ENCODE measurements at regions not wholly inside any gene's neighbourhood (a gene's known extent, or its start where the extent isn't known, plus 50 kb on each side); places are given as distances from the start of the nearest gene placed in this dataset.

GRCh38 chr20:53739799-53740785, 146.5 kb upstream of the ZNF217 start:
- peak; percentile 95 for TF ChIP-seq SPI1 (IDR thresholded peaks at IDR 0.05; ENCODE audit: low read depth, low read length)
- TF ChIP-seq POLR2AphosphoS5 (IDR thresholded peaks at IDR 0.05; ENCODE audit: low read depth, low read length) = peak; percentile 42; the same call in 1 of the 2 replicates
- TF ChIP-seq PAX5 (IDR thresholded peaks at IDR 0.05; ENCODE audit: insufficient read depth, low read length, severe bottlenecking) = no peak
- no peak for TF ChIP-seq POU2F2 (IDR thresholded peaks at IDR 0.05; ENCODE audit: low read depth, low read length)
- no peak for TF ChIP-seq POLR2A (IDR thresholded peaks at IDR 0.05; ENCODE audit: low read depth, low read length)
- TF ChIP-seq TAF1 (IDR thresholded peaks at IDR 0.05; ENCODE audit: low read depth, low read length) = no peak
- DNase-seq (ENCODE audit: insufficient read length, low spot score) (no peak), FAIRE-seq (peak; percentile 67)

GRCh38 chr20:53738945-53739798, 145.5 kb upstream of the ZNF217 start:
- TF ChIP-seq POU2F2 (IDR thresholded peaks at IDR 0.05; ENCODE audit: low read depth, low read length) (peak; percentile 98), PAX5 (IDR thresholded peaks at IDR 0.05; ENCODE audit: insufficient read depth, low read length, severe bottlenecking) (no peak)
- FAIRE-seq = peak; percentile 73
- no peak for DNase-seq (ENCODE audit: insufficient read length, low spot score)

- DNase-seq (ENCODE audit: insufficient read length, low spot score) (no peak), FAIRE-seq (no peak)
Measured at GRCh38 chr20:53738039-53738944, 144.7 kb upstream of the ZNF217 start.

GRCh38 chr20:53737396-53738038, 143.9 kb upstream of the ZNF217 start:
- peak; percentile 73 for FAIRE-seq
- TF ChIP-seq SPI1 (IDR thresholded peaks at IDR 0.05; ENCODE audit: low read depth, low read length) (no peak), POLR2AphosphoS5 (IDR thresholded peaks at IDR 0.05; ENCODE audit: low read depth, low read length) (no peak), POU2F2 (IDR thresholded peaks at IDR 0.05; ENCODE audit: low read depth, low read length) (no peak), POLR2A (IDR thresholded peaks at IDR 0.05; ENCODE audit: low read depth, low read length) (no peak), PAX5 (IDR thresholded peaks at IDR 0.05; ENCODE audit: insufficient read depth, low read length, severe bottlenecking) (no peak), TAF1 (IDR thresholded peaks at IDR 0.05; ENCODE audit: low read depth, low read length) (no peak)
- DNase-seq (ENCODE audit: insufficient read length, low spot score) = no peak

More at GRCh38 chr20:53738039-53738944, 144.7 kb upstream of the ZNF217 start:
- no peak for TF ChIP-seq TAF1 (IDR thresholded peaks at IDR 0.05; ENCODE audit: low read depth, low read length)
- TF ChIP-seq POLR2AphosphoS5 (IDR thresholded peaks at IDR 0.05; ENCODE audit: low read depth, low read length) = no peak
- TF ChIP-seq POLR2A (IDR thresholded peaks at IDR 0.05; ENCODE audit: low read depth, low read length) = no peak
- TF ChIP-seq PAX5 (IDR thresholded peaks at IDR 0.05; ENCODE audit: insufficient read depth, low read length, severe bottlenecking) = no peak
- TF ChIP-seq SPI1 (IDR thresholded peaks at IDR 0.05; ENCODE audit: low read depth, low read length) = no peak
- no peak for TF ChIP-seq POU2F2 (IDR thresholded peaks at IDR 0.05; ENCODE audit: low read depth, low read length)

GRCh38 chr20:53736757-53737395, 143.2 kb upstream of the ZNF217 start:
- TF ChIP-seq POLR2A (IDR thresholded peaks at IDR 0.05; ENCODE audit: low read depth, low read length) = no peak
- no peak for TF ChIP-seq PAX5 (IDR thresholded peaks at IDR 0.05; ENCODE audit: insufficient read depth, low read length, severe bottlenecking)
- peak; percentile 44; the same call in 1 of the 2 replicates for TF ChIP-seq SPI1 (IDR thresholded peaks at IDR 0.05; ENCODE audit: low read depth, low read length)
- peak; percentile 76 for FAIRE-seq
- DNase-seq (ENCODE audit: insufficient read length, low spot score) = peak; percentile 30

GRCh38 chr20:53736122-53736756, 142.6 kb upstream of the ZNF217 start:
- no peak for FAIRE-seq
- no peak for DNase-seq (ENCODE audit: insufficient read length, low spot score)
- TF ChIP-seq POLR2AphosphoS5 (IDR thresholded peaks at IDR 0.05; ENCODE audit: low read depth, low read length) = no peak
- no peak for TF ChIP-seq SPI1 (IDR thresholded peaks at IDR 0.05; ENCODE audit: low read depth, low read length)
- no peak for TF ChIP-seq POU2F2 (IDR thresholded peaks at IDR 0.05; ENCODE audit: low read depth, low read length)
- TF ChIP-seq PAX5 (IDR thresholded peaks at IDR 0.05; ENCODE audit: insufficient read depth, low read length, severe bottlenecking) = no peak
- no peak for TF ChIP-seq POLR2A (IDR thresholded peaks at IDR 0.05; ENCODE audit: low read depth, low read length)
- TF ChIP-seq TAF1 (IDR thresholded peaks at IDR 0.05; ENCODE audit: low read depth, low read length) = no peak

GRCh38 chr20:53735536-53736050, 142.0 kb upstream of the ZNF217 start:
- DNase-seq (ENCODE audit: insufficient read length, low spot score) (no peak), FAIRE-seq (no peak)

More at GRCh38 chr20:53735536-53736050, 142.0 kb upstream of the ZNF217 start:
- TF ChIP-seq POU2F2 (IDR thresholded peaks at IDR 0.05; ENCODE audit: low read depth, low read length) (no peak), TAF1 (IDR thresholded peaks at IDR 0.05; ENCODE audit: low read depth, low read length) (no peak), POLR2AphosphoS5 (IDR thresholded peaks at IDR 0.05; ENCODE audit: low read depth, low read length) (no peak), SPI1 (IDR thresholded peaks at IDR 0.05; ENCODE audit: low read depth, low read length) (no peak), PAX5 (IDR thresholded peaks at IDR 0.05; ENCODE audit: insufficient read depth, low read length, severe bottlenecking) (no peak), POLR2A (IDR thresholded peaks at IDR 0.05; ENCODE audit: low read depth, low read length) (no peak)
